GM19328 (cell line): ENCODE measurements at regions not wholly inside any gene's neighbourhood (a gene's known extent, or its start where the extent isn't known, plus 50 kb on each side); places are given as distances from the start of the nearest gene placed in this dataset.

Source experiments
- ATAC-seq: cut with Tn5 transposase; IDR thresholded peaks from one replicate; pipeline ENCODE4 v1.9.1; 2021; ENCODE audit warnings: mild to moderate bottlenecking, moderate library complexity; ENCODE audit not compliant: unreplicated experiment

DNA sequence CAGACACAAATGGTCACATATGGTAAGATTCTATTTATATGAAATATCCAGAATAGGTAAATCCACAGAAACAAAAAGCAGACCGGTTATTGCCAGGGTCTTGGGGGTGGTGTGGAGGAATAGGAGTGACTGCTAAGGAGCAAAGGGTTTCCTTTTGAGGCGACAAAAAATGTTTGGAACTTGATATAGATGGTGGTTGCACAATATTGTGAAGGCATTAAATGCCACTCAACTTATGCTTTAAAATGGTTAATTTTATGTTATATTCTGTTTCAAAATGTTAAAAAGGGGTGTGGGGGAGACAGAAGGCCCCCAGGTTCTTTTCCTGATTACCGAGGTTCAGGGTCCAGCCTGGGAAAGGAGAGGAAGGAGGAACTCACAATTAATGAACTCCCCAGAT is 304.4 kb downstream of the RRAGC start:
- ATAC-seq, result no peak

DNA sequence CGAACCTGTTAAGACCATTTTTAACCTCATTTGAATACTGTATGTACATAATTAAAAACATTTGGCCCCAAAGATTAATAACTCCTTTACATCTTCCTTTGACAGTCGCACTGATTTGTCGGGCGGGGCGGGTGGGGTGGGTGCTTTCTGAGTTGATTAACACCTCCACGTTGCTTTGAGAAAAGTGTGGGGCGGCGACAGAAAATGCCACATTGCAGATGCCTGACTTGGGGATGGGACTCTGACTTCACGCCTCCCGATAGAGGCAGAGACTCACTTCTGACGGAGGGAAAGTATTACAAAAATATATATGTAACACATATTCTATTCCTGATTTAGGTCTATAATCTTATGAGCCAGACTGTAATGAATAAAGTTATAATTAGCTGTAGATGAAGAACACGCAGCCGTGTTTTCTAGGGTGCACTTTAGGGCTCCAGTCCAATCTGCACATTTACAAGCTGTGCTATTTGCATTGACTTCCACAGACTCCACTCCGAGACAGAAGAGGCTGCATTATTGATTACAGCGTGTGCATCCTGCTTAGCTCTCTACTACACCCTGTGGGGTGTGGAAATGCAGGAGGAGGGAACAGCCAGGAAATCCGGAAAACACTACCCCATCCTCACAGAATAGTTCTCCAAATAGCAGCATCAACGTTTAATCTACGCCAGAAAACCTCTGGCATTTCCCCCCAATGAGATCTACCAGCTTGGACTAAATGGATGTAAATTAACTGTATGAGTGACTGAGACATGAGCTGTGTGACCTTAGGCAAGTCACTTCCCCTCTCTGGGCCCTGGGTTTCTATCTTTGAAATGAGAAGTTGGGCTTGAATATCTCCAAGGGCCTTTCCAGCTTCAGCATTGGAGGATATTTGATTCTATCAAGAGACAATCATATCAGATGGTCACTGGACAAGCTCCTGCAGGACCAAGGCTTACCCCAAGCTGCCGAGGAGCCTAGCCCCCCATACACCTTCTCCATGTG is 308.0 kb downstream of the RRAGC start:
- no peak for ATAC-seq

DNA sequence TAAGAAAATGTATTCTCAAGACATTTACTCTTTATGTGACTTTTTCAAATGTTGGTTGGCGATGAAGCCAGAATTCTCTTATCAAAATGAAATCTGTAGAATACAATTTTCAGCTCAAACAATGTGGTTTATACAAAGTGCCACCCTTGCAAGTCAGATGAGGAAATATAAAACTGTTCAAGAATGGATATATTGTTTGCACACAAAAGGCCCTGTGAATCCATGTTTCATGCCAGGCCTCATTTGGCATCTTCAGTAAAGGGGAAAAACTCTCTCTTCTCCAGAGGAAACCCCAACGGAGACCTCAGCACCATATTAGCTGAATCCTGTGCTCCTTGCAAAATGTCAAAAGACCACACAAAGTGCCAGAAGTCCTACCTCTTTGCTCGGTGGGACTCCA is 310.4 kb downstream of the RRAGC start:
- no peak for ATAC-seq

DNA sequence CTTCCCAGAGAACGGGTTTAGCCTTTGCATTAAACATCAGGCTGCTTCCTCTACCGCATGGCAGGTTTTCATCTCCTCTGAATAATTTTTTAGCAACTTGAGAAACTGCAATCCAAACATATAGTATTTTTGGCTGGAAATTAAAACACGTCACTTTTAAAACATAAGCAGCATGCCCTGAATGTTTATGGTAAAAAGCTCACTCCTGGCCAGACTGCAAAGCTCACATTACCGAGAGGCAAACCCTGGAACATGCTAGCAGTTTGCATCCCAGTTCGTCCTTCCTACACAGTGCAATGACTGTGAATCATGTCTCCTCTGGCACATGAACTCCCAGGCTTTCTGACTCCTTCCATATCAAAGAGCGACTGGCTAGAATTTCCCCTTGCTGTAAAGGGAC is 312.3 kb downstream of the RRAGC start:
- ATAC-seq, result no peak

DNA sequence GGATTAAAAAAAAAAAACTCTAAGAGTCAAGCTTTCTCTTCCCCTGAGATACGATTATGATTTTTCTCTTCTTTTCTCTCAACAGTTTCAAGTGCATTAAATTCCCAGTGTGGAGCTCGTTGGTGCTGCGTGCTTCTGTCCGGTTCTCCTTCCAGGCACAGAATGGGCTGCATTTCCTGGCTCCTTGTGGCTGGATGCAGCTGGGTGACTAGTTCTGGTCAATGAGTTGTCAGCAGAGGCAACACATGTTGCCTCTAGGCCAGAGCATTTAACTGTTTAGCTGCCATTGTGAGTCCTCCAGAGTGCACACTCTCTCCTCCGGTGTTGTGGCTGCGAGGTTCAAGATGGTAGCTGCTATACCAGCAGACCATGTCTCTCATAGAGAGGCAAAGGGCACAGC is 312.9 kb downstream of the RRAGC start:
- ATAC-seq, result no peak

DNA sequence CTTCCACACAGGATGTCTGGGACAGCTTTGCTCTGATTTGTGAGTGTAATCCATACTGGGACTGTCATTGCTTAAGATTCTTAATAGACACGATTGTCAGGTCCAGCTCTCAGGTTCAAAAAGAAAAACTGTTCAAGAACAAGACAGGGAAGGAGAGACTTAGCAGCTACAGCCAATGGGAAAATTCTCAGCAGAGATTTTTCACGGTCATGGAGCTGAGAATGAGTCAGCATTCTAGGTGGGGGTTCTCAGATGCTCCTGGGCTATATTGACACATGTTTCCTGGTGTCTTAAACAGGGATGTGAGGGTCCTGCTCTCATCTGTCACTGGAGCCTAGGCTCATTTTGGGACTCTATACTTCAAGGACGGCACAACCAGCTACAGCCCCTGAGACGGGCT is 318.3 kb downstream of the RRAGC start:
- no peak for ATAC-seq

DNA sequence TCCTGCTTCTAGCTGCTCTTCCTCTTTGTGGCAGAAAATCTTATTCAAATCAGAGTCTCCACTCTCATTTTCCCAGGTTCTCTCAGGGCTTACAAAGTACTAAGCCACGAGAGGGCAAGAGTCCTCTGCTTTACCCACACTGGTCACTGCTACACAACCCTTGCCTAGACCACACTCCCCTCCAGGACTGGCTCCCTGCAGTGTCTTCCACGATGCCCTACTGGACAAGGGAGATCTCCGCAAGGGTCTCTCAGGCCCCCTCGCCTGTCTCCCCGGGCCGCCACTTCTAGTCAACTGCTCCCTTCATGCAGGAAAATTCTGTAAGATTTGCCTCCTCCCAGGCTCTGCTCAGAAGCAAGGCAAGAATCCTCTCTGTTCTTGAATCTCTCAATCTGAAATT is 319.6 kb downstream of the RRAGC start:
- ATAC-seq, result no peak

DNA sequence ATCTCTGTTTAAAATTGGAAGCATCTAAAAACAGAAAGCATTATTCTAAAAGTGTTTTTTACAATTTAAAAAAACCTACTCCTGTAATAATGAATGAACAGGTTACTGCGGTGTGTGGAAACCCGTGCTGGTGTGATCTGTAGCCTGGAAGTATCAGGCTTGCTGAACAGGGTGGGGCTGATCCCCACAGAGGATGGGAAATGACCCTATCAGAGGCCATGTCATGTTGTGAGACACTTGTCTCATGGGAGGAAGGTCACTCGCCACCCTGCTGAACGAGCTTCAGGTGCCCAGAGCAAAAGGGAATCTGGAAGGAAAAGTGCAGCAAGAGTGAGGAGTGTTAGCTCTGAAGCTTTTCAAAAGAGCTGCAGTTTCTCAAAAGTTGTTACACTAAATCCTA is 320.7 kb downstream of the RRAGC start:
- no peak for ATAC-seq

DNA sequence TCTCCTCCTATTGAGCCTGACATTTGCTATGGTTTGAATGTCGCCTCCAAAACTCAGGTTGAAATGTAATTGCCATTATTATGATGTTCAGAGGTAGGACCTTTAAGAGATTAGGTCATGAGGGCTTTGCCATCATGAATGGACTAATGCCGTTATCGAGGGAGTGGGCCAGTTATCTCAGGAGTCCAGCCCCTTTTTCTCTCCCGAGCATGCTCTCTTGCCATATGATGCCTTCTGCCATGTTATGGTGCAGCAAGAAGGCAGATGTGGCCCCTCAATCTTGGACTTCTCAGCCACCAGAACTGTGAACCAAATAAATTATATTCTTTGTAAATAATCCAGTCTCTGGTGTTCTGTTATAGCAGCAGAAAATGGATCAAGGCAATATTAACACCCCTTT is 323.5 kb downstream of the RRAGC start:
- no peak for ATAC-seq

DNA sequence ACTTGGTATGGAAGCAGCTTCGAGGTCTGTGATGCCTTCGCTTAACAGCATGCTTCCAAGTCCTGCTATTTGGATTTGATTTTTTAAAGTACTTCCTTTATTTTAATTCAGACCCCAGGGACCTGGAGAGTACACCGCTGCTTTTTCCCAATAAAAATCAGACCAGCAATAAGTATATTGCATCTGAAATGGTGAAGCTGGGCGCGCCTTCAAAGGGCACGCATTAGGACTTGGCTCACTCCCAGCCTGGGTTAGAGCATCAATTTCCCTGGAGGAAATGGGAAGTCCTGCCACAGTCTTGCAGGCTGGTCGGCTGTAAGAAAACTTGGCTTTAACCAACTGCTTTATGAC is 325.1 kb downstream of the RRAGC start:
- no peak for ATAC-seq

DNA sequence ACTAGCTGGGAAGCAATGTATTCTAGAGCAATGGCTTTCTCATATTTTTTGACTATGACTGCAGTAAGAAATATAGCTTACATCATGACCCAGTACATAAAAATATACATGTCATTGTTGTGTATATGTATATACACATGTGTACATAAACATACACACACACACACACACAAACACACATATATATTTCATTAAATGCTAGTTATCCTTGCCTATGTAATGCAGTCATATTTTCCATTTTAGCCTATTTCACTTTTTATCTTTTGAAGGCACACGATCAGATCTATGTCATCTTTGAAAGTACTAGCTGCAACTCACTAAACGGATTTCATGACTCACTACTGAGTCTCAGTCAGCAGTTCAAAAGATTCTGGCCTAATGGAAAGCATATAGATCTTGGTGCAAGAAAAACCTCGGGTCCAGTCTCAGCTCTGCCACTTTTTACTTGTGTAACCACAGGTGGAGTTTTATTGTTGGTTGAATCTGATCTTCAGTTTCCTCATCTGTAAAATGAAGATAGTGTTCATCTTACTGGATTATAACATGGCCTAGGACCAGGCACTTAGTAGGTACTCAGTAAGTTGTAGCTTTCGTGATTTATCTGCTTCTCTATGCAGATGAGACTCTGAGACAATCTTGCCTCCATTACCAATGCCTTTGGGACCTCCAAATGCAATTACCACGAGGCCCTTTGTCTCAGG is 325.6 kb downstream of the RRAGC start:
- no peak for ATAC-seq

DNA sequence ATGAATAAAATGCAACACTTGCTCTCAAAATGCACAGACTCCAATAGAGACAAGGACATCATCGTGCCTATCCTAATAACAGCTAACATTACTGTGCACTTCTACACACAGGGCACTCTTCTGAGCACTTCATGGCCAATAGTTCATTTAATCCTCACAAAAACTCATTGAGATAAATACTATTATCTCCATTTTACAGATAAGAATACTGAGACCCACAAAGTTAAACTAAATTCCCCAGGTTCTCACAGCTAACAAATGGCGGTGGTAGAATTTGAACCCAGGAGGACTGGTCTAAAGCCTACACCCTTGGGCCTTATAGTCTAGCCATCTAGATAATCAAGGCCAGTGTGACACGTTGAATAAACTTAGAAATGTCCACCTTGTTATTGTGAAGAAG is 328.6 kb downstream of the RRAGC start:
- no peak for ATAC-seq

DNA sequence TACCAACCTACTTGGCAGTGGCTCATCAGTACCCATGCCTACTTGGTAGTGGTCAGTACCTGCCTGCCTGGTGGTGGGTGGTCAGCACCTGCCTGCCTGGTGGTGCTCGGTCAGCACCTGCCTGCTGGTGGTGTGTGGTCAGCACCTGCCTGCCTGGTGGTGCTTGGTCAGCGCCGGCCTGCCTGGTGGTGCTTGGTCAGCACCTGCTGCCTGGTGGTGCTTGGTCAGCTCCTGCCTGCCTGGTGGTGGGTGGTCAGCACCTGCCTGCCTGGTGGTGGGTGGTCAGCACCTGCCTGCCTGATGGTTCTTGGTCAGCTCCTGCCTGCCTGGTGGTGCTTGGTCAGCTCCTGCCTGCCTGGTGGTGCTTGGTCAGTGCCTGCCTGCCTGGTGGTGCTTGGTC is 329.6 kb downstream of the RRAGC start:
- no peak for ATAC-seq

DNA sequence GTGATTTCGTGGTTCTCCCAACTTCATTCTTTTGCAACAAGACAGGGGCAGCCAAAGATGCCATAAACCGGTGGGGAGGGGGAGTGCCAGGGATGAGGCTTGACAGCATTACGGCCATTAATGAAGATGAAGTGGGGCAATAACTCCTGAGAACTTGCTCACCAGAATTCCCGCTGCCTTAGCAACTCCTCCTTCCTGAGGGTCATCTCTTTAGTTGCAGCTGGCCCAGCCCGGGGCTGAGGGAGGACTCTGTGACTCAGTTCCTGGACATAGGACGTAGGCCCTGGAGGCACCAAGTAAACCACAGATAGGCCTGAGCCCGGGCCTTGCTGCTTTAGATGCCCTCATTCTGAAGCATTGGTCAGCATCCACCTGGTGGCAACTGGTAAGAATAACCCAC is 330.2 kb downstream of the RRAGC start:
- no peak for ATAC-seq

DNA sequence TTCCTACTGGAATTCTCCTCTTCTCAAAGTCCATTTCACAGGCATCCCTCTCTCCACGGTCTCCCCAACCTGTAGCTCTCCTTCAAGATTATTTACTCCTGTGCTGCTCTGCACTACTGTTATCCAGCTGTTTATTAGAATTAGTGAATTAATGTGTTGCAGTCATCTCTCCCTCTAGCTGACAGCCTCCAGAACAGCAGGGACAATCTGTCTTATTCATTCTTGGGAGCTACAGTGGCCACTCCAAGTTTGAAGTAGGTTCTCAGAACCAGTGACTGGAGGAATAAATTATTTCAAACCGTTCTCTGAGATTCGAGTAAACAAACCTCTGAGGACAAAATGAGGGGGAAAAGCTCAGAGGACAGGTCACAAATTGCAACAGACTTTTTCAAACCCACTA is 330.9 kb downstream of the RRAGC start:
- ATAC-seq, result no peak

DNA sequence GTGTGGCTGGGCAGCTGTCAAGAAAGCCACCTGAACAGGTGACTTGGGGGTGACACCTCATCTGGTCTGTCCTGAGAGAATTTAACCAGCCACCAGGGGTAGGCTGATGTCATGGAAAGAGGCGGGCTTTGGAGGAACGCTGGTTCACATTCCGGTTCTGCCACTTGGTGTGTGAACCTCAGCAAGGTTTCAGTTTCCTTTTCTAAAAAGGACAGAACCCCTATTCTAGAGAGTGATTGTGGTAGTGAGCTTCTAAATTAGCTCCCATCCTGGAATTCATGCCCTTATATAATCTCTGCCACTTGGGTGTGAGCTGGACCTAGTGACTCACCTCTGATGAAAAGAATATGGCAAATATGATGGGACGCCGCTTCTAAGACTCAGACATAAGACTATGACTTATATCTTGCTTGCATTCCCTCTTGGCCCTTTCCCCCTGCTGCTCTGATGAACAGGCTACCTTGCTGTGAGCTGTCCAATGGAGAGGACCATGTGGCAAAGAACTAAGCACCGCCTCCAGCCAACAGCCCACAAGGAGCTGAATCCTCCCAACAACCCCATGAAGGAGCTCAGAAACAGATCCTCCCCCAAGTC is 332.1 kb downstream of the RRAGC start:
- peak; percentile 82 for ATAC-seq

DNA sequence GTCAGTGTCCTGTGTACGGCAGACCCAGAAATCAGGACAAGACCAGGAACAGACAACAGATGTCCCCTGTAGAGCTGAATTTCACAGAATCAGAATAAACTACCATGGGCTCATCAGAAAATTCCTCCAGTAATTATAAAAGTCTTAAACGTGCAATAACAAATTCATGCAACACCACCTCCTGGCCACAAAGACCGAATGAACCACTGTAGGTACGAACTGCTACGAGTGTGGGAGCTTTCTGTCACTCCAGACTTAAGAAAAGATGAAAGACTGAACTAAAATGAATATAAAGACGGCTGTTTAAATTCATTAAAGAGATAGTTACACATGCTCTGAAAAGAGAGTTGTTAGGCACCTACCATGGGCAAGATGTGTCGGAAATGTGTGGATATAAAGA is 333.5 kb downstream of the RRAGC start:
- ATAC-seq, result no peak

DNA sequence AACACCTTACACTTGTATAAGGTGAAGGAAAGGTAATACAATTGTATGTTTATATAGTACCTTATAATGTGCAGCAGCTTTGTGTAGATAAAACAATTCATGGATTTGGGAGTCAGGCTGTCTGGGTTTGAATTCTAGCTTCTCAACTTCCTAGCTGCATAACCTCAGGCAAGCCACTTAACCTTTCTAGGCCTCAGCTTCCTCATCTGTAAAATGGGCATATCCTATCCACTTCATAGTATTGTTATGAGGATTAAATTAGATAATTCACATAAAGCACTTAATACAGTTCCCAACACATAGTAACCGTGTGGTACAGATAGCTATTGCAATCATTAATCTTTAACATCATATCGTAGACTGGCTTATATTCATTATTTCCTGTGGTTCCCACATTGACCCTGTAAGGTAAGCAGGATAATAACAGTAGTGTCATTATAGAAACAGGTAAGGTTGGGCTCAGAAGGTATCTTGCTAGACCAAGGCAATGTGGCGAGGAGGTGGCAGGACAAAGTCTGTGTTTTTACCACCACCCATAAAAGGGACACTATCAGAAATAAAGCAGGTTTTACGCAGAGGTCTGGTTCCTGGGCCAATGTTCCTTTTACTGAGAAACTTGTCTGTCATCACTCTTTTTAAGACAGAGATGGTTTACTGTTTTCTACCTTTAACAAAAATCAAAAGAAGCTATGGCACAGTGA is 334.1 kb downstream of the RRAGC start:
- ATAC-seq, result no peak

DNA sequence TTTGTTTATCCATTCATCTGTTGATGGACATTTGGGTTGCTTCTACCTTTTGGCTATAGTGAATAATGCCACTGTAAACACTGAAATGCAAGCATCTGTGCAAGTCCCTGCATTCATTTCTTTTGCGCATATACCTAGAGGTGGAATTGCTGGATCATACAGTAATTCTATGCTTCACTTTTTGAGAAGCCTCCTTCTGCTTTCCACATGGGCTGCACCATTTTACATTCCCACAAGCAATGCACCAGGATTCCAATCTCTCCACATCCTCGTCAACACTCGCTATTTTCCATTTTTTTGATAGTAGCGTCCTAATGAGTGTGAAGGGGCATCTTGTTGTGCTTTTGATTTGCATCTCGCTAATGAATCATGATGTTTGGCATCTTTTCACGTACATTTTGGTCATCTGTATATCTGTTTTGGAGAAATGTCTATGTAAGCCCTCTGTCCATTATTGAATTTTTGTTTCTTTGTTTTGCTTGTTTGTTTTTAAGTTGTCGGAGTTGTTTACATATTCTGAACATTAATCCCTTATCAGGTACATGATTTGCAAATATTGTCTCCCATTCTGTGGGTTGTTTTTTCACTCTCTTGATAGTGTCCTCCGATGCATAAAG is 335.4 kb downstream of the RRAGC start:
- no peak for ATAC-seq

DNA sequence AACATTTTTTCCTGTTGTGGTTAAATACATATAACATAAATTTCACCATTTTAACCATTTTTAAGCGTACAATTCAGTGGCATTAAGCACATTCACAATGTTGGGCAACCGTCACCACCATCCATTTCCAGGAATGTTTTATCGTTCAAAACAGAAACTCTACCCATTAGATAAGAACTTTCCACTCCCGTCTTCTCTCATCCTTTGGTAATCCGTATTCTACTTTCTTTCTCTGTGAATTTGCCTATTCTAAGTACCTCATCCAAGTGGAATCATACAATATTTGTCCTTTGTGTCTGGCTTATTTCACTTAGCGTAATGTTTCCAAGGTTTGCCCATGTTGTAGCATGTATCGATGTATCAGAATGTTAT is 336.0 kb downstream of the RRAGC start:
- no peak for ATAC-seq
